Skin of body (tissue), 1 donor: ENCODE measurements at regions not wholly inside any gene's neighbourhood (a gene's known extent, or its start where the extent isn't known, plus 50 kb on each side); places are given as distances from the start of the nearest gene placed in this dataset.
"Not testable (repeated sequence)": the region's sequence is repeated elsewhere in the genome, so short reads cannot be mapped to it uniquely, and the experiment has no call there.

ENCODE experiments used
- DNase-seq: peaks from one replicate; lab custom pipeline; 2025; lab: John Stamatoyannopoulos, UW

DNA sequence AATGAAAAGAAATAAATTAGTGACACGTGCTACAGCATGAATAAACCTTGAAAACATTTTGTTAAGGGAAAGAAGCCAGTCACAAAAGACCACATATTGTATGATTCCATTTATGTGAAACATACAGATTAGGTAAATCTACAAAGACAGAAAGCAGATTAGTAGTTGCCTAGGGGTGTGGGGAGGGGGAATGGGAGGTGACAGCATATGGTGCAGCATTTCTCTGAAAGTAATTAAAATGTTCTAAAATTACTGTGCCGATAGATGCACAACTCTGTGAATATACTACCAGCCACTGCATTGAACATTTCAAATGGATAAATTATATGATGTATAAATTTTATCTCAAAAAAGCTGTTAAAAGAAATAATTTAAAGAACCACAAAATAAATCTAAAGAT, 161.0 kb downstream of the TRIB2 start:
- no peak for DNase-seq

GRCh38 chr2:12879649-12880048, 162.9 kb downstream of the TRIB2 start:
- DNase-seq = no peak

GRCh38 chr2:12881952-12882351, 165.2 kb downstream of the TRIB2 start:
- DNase-seq = no peak

DNA sequence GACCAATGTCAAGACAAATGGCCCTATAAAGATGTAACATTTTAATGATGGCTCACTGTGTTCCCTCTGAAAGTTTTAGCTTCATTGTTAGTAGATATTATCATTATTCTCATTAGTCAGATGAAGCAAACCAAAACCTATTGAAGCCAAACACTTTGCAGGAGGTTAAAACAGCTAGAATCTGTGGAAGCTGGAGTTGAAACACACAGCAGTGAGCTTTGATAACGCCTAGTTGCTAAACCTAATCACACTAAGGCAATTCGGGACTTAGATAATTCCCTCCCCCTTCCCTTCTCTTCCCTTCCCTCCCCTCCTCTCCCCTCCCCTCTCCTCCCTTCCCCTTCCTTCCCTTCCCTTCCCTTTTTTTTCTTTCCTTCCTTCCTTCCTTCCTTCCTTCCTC, 165.7 kb downstream of the TRIB2 start:
- no peak for DNase-seq

DNA sequence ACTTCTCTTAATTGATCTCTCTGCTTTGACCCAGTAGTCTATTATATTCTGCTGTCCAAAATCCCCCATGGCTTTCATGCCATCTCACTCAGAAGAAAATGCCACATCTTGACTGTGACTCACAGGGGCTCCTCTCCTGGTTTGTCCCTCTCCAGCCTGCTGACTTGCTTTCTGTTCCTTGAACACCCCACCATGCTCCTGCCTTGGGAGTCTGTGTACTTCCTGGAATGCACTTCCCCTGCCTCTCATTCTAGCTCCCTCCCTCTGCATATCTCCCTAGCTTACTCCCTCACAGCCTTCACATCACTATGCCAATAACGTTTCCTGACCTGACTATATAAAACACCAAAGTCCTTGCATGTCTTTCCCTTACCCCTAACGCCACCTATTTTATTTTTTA, 167.2 kb downstream of the TRIB2 start:
- no peak for DNase-seq

DNA sequence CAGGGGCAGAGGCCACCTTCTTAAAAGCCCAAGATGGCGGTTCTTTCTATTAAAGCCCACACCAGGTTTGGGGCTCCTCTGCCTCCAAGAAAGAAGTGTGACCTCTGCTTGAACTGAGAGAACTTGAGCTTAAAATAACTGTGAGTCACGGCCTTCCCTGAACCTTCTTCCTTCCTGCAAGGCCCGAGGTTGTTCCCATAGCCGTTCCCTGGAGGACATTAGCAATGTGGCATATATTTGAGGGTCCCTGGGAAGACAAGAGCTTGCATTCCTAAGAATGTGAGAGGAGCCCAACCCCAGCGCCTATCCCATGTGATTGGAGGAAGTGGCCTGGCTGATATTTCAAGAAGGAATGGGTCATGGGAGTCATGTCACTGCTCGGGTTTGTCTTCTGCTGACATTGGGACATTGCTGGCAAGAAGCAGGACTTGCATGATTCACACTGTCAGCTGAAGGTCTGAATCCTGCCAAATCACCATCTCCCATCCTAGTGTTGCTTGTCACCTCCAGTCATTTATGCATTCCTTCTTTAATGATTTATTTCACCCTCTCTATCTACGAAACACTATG, 168.1 kb downstream of the TRIB2 start:
- DNase-seq = peak; percentile 4

GRCh38 chr2:12890066-12890465, 173.3 kb downstream of the TRIB2 start:
- no peak for DNase-seq

GRCh38 chr2:12890481-12890991, 173.8 kb downstream of the TRIB2 start:
- no peak for DNase-seq

- no peak for DNase-seq
Measured at GRCh38 chr2:12895017-12895416, 178.3 kb downstream of the TRIB2 start.

- no peak for DNase-seq
Measured at GRCh38 chr2:12896318-12896982, 179.7 kb downstream of the TRIB2 start.

DNA sequence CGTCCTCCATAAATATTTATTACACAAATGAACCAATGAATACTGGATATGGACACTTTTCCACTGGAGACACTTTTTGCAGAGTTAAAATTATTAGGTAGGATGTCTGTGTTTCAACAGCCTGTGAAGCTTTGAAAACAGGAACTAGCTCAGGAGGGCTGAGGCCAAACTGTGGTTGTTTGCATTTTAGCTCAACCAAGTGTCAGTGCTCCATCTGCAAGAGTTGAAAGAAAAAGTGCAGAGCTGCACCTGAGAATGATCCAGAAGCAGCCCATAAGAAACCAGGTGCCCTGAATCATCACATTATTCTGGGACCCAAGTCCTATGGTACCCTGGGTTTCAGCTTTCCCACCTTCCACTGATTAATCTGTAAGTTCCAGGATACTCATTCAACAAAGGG, 180.4 kb downstream of the TRIB2 start:
- DNase-seq = no peak

DNA sequence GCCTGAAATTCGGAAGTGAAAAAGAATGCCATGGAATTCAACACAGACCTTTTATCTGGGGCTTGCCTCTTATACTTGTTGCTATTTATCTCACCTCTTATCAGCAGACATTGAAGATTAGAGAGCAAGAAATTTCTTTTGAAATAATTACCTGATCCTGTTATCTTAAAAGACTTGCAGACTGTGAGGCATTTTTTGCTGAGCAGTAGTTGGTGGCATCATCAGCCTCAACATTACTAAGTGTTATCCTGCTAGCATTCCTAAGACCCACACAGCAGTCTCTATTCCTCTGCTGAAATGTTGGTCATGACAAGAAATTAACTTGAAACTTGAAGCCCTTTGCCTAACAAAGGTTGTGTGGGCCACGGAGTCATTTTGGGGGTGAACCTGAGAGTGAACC, 186.5 kb downstream of the TRIB2 start:
- DNase-seq = no peak

DNA sequence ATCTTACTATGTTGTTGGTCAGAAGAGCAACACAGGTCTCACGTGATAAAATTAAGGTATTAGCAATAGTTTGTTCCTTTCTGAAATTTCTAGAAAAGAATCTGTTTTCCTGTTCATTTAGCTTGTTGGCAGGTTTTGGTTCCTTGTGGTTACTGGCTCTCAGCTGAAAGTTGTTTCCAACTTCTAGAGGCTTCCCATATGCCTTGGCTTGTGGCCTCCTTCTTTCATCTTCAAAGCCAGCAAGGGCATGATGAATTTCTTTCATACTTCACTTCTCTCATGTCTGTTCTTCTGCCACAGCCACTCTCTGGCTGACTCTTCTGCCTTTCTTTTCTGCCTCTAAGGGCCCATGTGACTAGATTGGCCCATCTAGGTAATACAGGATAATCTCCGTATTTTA, 193.7 kb downstream of the TRIB2 start:
- no peak for DNase-seq

DNA sequence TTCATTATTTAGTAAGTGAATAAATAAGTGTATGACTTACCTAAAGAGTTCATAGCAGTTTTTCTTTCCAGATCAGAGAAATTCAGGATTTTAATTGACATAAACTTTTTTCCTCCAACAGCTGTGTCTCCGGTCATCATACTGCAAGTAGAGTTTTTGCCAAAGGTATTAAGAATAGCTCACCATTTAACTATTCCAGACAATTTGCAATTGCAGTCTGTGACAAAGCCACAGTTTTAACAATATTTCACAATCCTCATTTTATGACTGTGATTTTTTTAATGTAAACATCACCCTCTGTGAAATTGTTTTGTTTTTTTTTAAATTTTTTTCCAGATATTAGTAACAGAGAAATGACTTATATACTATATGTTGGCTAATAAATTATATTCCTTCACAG, 199.1 kb downstream of the TRIB2 start:
- DNase-seq = no peak

DNA sequence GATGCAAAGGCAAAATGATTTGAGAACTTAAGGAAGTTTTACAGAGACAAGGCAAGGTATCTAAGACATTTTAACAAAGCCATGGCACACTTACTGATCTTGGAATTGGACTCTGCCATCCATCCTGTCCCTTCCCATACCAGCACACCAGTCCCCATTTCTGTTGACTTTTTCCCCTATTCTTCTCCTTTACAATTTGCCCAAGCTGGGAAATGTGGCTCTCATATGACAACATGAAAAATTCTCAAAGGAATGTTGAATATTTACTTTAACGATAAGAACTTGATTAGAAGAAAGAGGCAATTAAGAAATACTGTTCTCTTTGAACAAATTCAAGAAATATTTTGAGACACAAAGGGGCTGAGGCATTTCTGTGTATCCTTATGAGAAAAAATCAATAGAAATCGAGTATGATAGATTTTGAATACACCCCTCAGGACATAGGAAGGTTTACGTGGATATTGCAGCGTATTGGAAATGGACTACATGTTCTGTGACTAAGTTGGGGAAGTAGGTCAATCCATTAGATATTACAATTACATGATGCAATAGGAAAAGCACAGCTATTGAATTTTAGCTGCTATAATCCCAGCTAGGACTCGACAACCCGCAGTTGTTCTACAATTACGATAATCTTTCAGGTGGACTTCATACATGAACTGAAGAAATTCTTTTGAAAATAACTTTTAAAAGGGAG, 201.6 kb downstream of the TRIB2 start:
- DNase-seq = no peak

DNA sequence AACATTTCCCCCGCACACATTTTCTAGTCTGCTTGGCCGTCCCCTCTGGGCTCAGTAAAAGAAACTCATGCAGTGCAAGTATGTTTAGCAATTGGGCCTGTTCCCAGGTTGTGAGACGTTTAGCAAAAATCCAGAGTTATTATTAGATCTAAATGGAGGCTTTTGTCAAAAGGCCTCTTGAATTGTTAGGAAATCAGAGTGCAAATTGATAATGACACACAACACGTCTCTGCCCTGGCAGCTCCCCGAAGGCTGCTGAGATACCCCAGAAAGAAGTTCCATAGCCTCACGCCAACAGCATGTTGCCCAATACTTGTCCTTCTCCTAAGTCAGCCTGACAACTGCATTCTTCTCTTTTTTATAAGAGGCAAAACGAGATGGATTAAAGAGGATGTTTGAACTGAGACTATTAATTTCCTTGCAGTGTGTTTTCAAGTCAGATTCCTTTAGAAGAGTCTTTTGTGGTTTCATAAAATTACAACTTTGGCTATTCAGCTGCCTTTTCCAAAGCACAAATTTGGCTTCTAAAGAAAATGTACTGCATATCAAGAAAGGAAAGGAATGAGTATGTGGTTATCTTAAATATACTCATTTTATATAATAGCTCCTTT, 202.2 kb downstream of the TRIB2 start:
- peak; percentile 36 for DNase-seq

DNA sequence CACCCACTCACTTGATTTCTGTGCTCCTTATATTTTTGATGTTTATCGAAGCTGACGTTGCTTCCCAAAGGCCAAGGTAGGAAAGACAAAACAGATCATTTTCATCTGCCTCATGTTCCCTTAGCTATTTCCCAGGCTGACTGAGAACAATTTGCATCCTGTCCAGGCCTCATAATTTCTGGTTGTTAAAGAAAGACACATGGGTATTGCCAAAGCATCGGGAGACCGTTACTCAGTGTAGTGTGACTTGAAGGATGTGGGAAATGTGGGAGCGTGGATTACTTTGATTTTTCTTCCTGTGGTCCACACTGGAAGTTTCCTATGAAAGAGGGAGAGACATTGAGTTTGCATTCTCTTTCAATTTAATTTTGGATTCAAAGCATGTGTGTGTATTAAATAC, 204.6 kb downstream of the TRIB2 start:
- DNase-seq = no peak

- no peak for DNase-seq
Measured at GRCh38 chr2:12923907-12924610, 207.3 kb downstream of the TRIB2 start.

DNA sequence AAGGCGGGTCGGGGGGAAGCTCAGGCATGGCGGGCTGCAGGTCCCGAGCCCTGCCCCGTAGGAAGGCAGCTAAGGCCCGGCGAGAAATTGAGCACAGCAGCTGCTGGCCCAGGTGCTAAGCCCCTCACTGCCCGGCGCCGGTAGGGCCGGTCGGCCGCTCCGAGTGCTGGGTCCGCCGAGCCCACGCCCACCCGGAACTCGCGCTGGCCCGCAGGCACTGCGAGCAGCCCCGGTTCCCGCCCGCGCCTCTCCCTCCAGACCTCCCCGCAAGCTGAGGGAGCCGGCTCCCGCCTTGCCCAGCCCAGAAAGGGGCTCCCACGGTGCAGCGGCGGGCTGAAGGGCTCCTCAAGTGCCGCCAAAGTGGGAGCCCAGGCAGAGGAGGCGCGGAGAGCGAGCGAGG, 209.9 kb downstream of the TRIB2 start:
- not testable (repeated sequence) for DNase-seq

DNA sequence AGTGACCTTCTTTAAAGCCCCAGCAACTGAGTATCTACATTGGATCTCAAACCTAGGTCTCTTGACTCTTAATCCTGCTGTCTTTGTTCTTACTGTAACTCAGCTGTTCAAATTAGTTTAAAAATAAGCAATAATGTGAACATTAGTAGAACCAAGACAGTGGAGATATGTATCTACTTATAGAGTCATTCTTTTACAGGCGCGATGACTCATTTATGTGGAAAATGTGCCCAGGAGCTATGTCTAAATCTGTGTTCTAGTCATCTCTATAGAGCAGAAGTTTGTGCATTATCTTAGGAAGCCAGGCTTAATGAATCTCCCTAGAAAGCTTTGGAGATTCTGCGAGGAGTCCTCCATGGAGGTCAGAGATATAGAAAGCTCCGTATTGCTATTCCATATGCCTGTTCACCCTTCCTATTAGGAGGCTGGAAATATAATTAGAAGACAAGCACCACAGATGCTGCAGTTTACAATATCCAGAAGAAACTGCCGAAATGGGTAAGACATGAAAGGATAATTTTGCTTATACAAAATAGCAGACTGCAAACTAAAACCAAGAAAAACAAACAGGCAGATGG, 211.6 kb downstream of the TRIB2 start:
- DNase-seq = peak; percentile 36

DNA sequence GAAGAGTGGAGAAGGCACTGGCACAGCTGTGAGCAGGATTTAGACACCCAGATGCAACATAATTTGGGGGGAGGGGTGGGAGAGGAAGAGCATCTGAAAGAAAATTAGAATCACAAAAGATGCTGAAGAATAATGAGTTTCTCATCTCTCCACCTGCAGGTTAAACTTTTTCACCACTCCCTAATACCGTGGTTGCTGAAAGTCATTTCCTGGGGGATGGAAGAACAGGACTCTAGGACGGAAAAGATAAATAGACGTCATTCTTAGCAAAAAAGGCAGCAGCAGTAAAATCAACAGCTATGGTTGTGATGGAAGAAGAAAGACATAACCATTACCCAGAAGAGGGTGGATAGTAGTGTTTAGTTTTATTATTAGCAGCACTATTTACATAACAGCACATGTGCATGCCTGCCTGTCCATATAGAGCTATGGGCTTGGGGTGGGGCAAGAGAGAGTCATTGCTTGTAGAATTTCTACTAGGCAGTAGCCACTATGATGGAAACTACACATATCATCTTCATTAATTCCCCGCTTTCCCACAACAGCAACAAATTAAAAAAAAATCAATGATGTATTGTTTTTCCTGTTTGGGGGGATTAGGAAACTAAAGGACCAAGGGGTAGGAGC, 212.2 kb downstream of the TRIB2 start:
- peak; percentile 66 for DNase-seq
